GM10248 (cell line): ENCODE measurements at regions not wholly inside any gene's neighbourhood (a gene's known extent, or its start where the extent isn't known, plus 50 kb on each side); places are given as distances from the start of the nearest gene placed in this dataset.

ENCODE experiments used
- CTCF ChIA-PET: fragments of 300-600 bp; sonication (Branson Sonifier 250); formaldehyde crosslinking; extraction: SDS; loops from one replicate; lab custom pipeline; 2021; ENCODE audit warnings: antibody characterized with exemption; lab: Yijun Ruan, JAX
- POLR2A ChIA-PET: fragments of 350-650 bp; sonication (Branson Sonifier 250); formaldehyde crosslinking; extraction: SDS; loops from one replicate; lab custom pipeline; 2020; ENCODE audit warnings: antibody characterized with exemption; lab: Yijun Ruan, JAX
- DNase-seq: peaks from one replicate; pipeline ENCODE4 v3.0.0; 2012; ENCODE audit errors: extremely low spot score
- CTCF ChIP-seq: IDR thresholded peaks from 2 replicates; pipeline ENCODE4 v1.5.1; 2012; ENCODE audit warnings: mild to moderate bottlenecking, low read depth; ENCODE audit errors: extremely low read depth, missing control alignments, control extremely low read depth

GRCh38 chr12:98151105-98151590, 364.2 kb upstream of the TMPO start:
- TF ChIP-seq CTCF, result no peak
- ChIA-PET CTCF (no interaction called here), POLR2A (no interaction called here)
- DNase-seq, result no peak

- no peak for DNase-seq
- no peak for TF ChIP-seq CTCF
Measured at GRCh38 chr12:98151984-98152383, 363.4 kb upstream of the TMPO start.

GRCh38 chr12:98154850-98155249, 360.5 kb upstream of the TMPO start:
- CTCF ChIA-PET, result interaction anchor here (1.1 to 1.6 kb wide), 2 partner anchors 13 to 16 kb away, joined by 3 to 4 read pairs; no protein-coding TSS in a partner anchor
- POLR2A ChIA-PET, result no interaction called here
- no peak for DNase-seq
- no peak for TF ChIP-seq CTCF

More at GRCh38 chr12:98151984-98152383, 363.4 kb upstream of the TMPO start:
- POLR2A ChIA-PET, result no interaction called here
- CTCF ChIA-PET, result no interaction called here

GRCh38 chr12:98156697-98157096, 358.7 kb upstream of the TMPO start:
- no peak for TF ChIP-seq CTCF
- ChIA-PET CTCF (no interaction called here), POLR2A (no interaction called here)
- DNase-seq, result no peak

- DNase-seq, result no peak
- no peak for TF ChIP-seq CTCF
- ChIA-PET POLR2A (no interaction called here), CTCF (interaction anchor here (1.5 kb wide), 1 partner anchor 9 kb away, joined by 3 read pairs; no protein-coding TSS in a partner anchor)
Measured at GRCh38 chr12:98162906-98163678, 352.3 kb upstream of the TMPO start.

- no peak for DNase-seq
- TF ChIP-seq CTCF, result no peak
- ChIA-PET POLR2A (no interaction called here), CTCF (interaction anchor here (1.4 to 1.7 kb wide), 2 partner anchors 9 to 11 kb away, joined by 3 read pairs; no protein-coding TSS in a partner anchor)
Measured at GRCh38 chr12:98172304-98172703, 343.1 kb upstream of the TMPO start.
